Right lobe of liver (tissue), 4 donors: ENCODE measurements at regions not wholly inside any gene's neighbourhood (a gene's known extent, or its start where the extent isn't known, plus 50 kb on each side); places are given as distances from the start of the nearest gene placed in this dataset.

Source experiments
- POLR2A ChIP-seq: fragments of 450-650 bp; IDR thresholded peaks from one replicate; pipeline ENCODE4 v1.6.1; 2017; ENCODE audit warnings: antibody characterized with exemption, mild to moderate bottlenecking
- TF ChIP-seq, protein P1 (sequence below), 4 donors: fragments of 200-600 bp in 3 of 4; fragments of 450-650 bp in 1 of 4; IDR thresholded peaks; one replicate each; pipeline versions ENCODE4 v1.5.1 to v1.8.0; 2016 to 2022; ENCODE audit warnings: antibody characterized with exemption in 4 of 4, mild to moderate bottlenecking in 2 of 4
- donor health status: DM: no; HTN: no; CAD: no.
- donor health status: DM: no; HTN: no; CAD: no.
- donor health status: DM: no; HTN: yes; CAD: no.

DNA sequence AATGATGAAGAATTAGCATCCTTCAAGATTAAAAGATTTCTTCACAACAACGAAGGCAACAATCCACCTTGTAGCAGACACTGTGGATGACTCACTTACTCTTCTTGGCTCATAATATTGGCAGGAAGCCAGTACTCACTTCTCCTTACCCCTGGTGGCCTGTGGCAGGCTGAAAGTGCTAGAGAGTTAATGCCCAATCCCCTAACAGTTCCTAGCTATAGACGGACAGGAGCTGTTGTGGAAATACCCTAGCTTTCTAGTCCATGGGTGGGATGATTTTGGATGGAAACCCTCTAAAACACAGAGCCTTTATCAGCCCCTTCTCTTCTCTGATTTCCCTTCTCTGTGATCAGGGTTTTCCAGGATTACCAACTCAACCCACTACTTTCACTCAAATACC is 128.6 kb upstream of the NYAP2 start:
- no peak for TF ChIP-seq POLR2A
- TF ChIP-seq, protein P1, sequence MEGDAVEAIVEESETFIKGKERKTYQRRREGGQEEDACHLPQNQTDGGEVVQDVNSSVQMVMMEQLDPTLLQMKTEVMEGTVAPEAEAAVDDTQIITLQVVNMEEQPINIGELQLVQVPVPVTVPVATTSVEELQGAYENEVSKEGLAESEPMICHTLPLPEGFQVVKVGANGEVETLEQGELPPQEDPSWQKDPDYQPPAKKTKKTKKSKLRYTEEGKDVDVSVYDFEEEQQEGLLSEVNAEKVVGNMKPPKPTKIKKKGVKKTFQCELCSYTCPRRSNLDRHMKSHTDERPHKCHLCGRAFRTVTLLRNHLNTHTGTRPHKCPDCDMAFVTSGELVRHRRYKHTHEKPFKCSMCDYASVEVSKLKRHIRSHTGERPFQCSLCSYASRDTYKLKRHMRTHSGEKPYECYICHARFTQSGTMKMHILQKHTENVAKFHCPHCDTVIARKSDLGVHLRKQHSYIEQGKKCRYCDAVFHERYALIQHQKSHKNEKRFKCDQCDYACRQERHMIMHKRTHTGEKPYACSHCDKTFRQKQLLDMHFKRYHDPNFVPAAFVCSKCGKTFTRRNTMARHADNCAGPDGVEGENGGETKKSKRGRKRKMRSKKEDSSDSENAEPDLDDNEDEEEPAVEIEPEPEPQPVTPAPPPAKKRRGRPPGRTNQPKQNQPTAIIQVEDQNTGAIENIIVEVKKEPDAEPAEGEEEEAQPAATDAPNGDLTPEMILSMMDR (IDR thresholded peaks at IDR 0.05) = no peak
